ENCODE measurements at regions not wholly inside any gene's neighbourhood (a gene's known extent, or its start where the extent isn't known, plus 50 kb on each side); places are given as distances from the start of the nearest gene placed in this dataset.

- no peak for DNase-seq (ENCODE audit: extremely low read depth, low read depth)
These were observed 105.3 kb upstream of the FAM20A start for GRCh38 chr17:68706356-68706920.

GRCh38 chr17:68705714-68706076 lies 104.5 kb upstream of the FAM20A start:
- DNase-seq (ENCODE audit: extremely low read depth, low read depth): no peak

- no peak for DNase-seq (ENCODE audit: extremely low read depth, low read depth)
These were observed 103.9 kb upstream of the FAM20A start for GRCh38 chr17:68704871-68705713.

GRCh38 chr17:68701046-68701445 lies 99.9 kb upstream of the FAM20A start:
- DNase-seq (ENCODE audit: extremely low read depth, low read depth): no peak

- DNase-seq (ENCODE audit: extremely low read depth, low read depth): no peak
These were observed 99.3 kb upstream of the FAM20A start for GRCh38 chr17:68700421-68700820.

- DNase-seq (ENCODE audit: extremely low read depth, low read depth): no peak
These were observed 98.8 kb upstream of the FAM20A start for GRCh38 chr17:68699936-68700335.

- DNase-seq (ENCODE audit: extremely low read depth, low read depth): no peak
These were observed 97.6 kb upstream of the FAM20A start for GRCh38 chr17:68698746-68699145.

- DNase-seq (ENCODE audit: extremely low read depth, low read depth): peak; percentile 77
These were observed 96.7 kb upstream of the FAM20A start for GRCh38 chr17:68697850-68698361.

GRCh38 chr17:68695659-68696058 lies 94.5 kb upstream of the FAM20A start:
- no peak for DNase-seq (ENCODE audit: extremely low read depth, low read depth)

GRCh38 chr17:68694791-68695485 lies 93.8 kb upstream of the FAM20A start:
- DNase-seq (ENCODE audit: extremely low read depth, low read depth): no peak

- no peak for DNase-seq (ENCODE audit: extremely low read depth, low read depth)
These were observed 92.7 kb upstream of the FAM20A start for GRCh38 chr17:68693896-68694295.

GRCh38 chr17:68693466-68693865 lies 92.3 kb upstream of the FAM20A start:
- no peak for DNase-seq (ENCODE audit: extremely low read depth, low read depth)

GRCh38 chr17:68686108-68686988 lies 85.2 kb upstream of the FAM20A start:
- no peak for DNase-seq (ENCODE audit: extremely low read depth, low read depth)

GRCh38 chr17:68684949-68685357 lies 83.8 kb upstream of the FAM20A start:
- no peak for DNase-seq (ENCODE audit: extremely low read depth, low read depth)

GRCh38 chr17:68682903-68683302 lies 81.7 kb upstream of the FAM20A start:
- DNase-seq (ENCODE audit: extremely low read depth, low read depth): no peak

- no peak for DNase-seq (ENCODE audit: extremely low read depth, low read depth)
These were observed 78.7 kb upstream of the FAM20A start for GRCh38 chr17:68679882-68680281.

GRCh38 chr17:68676856-68677255 lies 75.7 kb upstream of the FAM20A start:
- no peak for DNase-seq (ENCODE audit: extremely low read depth, low read depth)

GRCh38 chr17:68675723-68676122 lies 74.6 kb upstream of the FAM20A start:
- DNase-seq (ENCODE audit: extremely low read depth, low read depth): no peak

GRCh38 chr17:68674029-68674925 lies 73.1 kb upstream of the FAM20A start:
- no peak for DNase-seq (ENCODE audit: extremely low read depth, low read depth)

All from NCI-H460 (cell line).